HL-60 (cell line): ENCODE measurements at regions not wholly inside any gene's neighbourhood (a gene's known extent, or its start where the extent isn't known, plus 50 kb on each side); places are given as distances from the start of the nearest gene placed in this dataset.

Source experiments
- GABPA ChIP-seq: IDR thresholded peaks from 2 replicates; pipeline ENCODE4 v1.6.1; 2012; ENCODE audit warnings: low read depth
- POLR2AphosphoS5 ChIP-seq: IDR thresholded peaks from 2 replicates; pipeline ENCODE4 v1.6.1; 2012; ENCODE audit warnings: low read depth
- SPI1 ChIP-seq: IDR thresholded peaks from 2 replicates; pipeline ENCODE4 v1.6.1; 2012; ENCODE audit warnings: low read depth, mild to moderate bottlenecking, borderline replicate concordance
- TF ChIP-seq, protein P1 (sequence below): IDR thresholded peaks from one replicate; pipeline ENCODE4 v1.5.1; 2011; ENCODE audit warnings: low read length, control low read depth, inconsistent platforms; ENCODE audit not compliant: insufficient read depth
- TF ChIP-seq, protein P2 (sequence below): IDR thresholded peaks from 2 replicates; pipeline ENCODE4 v1.6.1; 2012; ENCODE audit warnings: low read depth; ENCODE audit not compliant: insufficient replicate concordance

DNA sequence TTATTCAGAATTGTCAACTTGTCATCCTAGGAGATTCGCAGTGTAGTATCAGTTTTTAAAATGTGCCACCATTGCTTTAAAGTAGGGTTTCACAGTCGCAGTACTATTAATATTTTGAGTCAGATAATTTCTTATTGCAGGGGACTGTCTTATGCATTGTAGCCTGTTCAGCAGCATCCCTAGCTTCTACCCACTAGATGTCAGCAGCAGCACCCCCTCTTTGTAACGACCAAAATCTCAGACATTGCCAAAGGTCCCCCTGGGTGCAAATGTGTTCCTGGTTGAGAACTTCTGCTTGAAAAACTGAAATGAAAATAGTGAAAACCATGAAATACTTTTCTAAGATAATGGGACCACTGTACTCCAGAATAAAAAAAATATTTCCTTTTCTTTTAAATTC is 474.8 kb downstream of the CNTN3 start:
- TF ChIP-seq, protein P1, sequence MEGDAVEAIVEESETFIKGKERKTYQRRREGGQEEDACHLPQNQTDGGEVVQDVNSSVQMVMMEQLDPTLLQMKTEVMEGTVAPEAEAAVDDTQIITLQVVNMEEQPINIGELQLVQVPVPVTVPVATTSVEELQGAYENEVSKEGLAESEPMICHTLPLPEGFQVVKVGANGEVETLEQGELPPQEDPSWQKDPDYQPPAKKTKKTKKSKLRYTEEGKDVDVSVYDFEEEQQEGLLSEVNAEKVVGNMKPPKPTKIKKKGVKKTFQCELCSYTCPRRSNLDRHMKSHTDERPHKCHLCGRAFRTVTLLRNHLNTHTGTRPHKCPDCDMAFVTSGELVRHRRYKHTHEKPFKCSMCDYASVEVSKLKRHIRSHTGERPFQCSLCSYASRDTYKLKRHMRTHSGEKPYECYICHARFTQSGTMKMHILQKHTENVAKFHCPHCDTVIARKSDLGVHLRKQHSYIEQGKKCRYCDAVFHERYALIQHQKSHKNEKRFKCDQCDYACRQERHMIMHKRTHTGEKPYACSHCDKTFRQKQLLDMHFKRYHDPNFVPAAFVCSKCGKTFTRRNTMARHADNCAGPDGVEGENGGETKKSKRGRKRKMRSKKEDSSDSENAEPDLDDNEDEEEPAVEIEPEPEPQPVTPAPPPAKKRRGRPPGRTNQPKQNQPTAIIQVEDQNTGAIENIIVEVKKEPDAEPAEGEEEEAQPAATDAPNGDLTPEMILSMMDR, result no peak
- no peak for TF ChIP-seq POLR2AphosphoS5
- TF ChIP-seq GABPA, result no peak
- TF ChIP-seq, protein P2, sequence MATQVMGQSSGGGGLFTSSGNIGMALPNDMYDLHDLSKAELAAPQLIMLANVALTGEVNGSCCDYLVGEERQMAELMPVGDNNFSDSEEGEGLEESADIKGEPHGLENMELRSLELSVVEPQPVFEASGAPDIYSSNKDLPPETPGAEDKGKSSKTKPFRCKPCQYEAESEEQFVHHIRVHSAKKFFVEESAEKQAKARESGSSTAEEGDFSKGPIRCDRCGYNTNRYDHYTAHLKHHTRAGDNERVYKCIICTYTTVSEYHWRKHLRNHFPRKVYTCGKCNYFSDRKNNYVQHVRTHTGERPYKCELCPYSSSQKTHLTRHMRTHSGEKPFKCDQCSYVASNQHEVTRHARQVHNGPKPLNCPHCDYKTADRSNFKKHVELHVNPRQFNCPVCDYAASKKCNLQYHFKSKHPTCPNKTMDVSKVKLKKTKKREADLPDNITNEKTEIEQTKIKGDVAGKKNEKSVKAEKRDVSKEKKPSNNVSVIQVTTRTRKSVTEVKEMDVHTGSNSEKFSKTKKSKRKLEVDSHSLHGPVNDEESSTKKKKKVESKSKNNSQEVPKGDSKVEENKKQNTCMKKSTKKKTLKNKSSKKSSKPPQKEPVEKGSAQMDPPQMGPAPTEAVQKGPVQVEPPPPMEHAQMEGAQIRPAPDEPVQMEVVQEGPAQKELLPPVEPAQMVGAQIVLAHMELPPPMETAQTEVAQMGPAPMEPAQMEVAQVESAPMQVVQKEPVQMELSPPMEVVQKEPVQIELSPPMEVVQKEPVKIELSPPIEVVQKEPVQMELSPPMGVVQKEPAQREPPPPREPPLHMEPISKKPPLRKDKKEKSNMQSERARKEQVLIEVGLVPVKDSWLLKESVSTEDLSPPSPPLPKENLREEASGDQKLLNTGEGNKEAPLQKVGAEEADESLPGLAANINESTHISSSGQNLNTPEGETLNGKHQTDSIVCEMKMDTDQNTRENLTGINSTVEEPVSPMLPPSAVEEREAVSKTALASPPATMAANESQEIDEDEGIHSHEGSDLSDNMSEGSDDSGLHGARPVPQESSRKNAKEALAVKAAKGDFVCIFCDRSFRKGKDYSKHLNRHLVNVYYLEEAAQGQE, result no peak
- no peak for TF ChIP-seq SPI1
